NT2/D1 (cell line): ENCODE measurements at regions not wholly inside any gene's neighbourhood (a gene's known extent, or its start where the extent isn't known, plus 50 kb on each side); places are given as distances from the start of the nearest gene placed in this dataset.

ENCODE experiments used
- DNase-seq: peaks from one replicate; pipeline ENCODE4 v3.0.0-alpha.2; 2011; ENCODE audit warnings: low read depth, low spot score
- H3K27me3 ChIP-seq: 2 replicates; pipeline ENCODE4 v1.6.0; 2011; ENCODE audit warnings: mild to moderate bottlenecking; ENCODE audit not compliant: insufficient read length, insufficient read depth
- H3K36me3 ChIP-seq: 2 replicates; pipeline ENCODE4 v1.6.1; 2011; ENCODE audit warnings: mild to moderate bottlenecking, low read length, mixed read lengths; ENCODE audit not compliant: insufficient read depth, insufficient read length
- H3K4me1 ChIP-seq: 2 replicates; pipeline ENCODE4 v1.5.1; 2011; ENCODE audit not compliant: insufficient read depth, insufficient read length
- H3K4me3 ChIP-seq: 2 replicates; pipeline ENCODE4 v1.5.1; 2011; ENCODE audit warnings: low read depth; ENCODE audit not compliant: insufficient read length
- H3K9ac ChIP-seq: 2 replicates; pipeline ENCODE4 v1.6.0; 2011; ENCODE audit warnings: low read depth; ENCODE audit not compliant: insufficient read length
- H3K9me3 ChIP-seq: 2 replicates; pipeline ENCODE4 v1.5.1; 2011; ENCODE audit warnings: mild to moderate bottlenecking, low read length; ENCODE audit not compliant: insufficient read depth
- SUZ12 ChIP-seq: IDR thresholded peaks from 2 replicates; pipeline ENCODE4 v1.6.1; 2011; ENCODE audit not compliant: insufficient read length, insufficient read depth; ENCODE audit errors: extremely low read depth
- YY1 ChIP-seq: IDR thresholded peaks from 2 replicates; pipeline ENCODE4 v1.6.1; 2011; ENCODE audit not compliant: insufficient read length, insufficient read depth
- ZNF274 ChIP-seq: IDR thresholded peaks from 2 replicates; pipeline ENCODE4 v1.6.1; 2011; ENCODE audit warnings: mild to moderate bottlenecking, low read depth, low read length

DNA sequence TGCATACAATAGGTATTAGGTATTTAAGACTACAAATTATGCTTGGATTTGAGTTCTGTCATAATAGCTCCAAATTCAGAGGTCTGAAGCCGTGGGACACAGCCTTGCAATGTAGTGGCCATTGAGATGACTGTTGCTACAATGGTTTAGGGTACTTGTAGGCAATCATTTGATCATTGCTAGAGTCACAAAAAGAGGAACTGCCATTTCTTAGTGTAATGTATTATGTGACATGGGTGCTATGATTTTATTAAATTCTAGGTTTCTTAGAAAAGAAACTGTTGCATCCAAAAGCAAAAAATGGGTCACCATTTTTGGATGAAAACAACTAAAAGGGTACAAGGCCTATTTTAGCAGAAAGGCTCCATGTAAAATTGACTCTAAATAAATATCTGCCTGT, 129.9 kb upstream of the ZNF644 start:
- H3K9me3 ChIP-seq = no peaks in the 10 kb centered on the region
- no peaks in the 10 kb centered on the region for H3K36me3 ChIP-seq
- H3K4me3 ChIP-seq = no peak overlapping the region
- TF ChIP-seq ZNF274 (no peak), YY1 (no peak), SUZ12 (no peak)
- DNase-seq = no peak
- no peaks in the 10 kb centered on the region for H3K4me1 ChIP-seq
- no peak overlapping the region for H3K9ac ChIP-seq
- no peaks in the 10 kb centered on the region for H3K27me3 ChIP-seq

DNA sequence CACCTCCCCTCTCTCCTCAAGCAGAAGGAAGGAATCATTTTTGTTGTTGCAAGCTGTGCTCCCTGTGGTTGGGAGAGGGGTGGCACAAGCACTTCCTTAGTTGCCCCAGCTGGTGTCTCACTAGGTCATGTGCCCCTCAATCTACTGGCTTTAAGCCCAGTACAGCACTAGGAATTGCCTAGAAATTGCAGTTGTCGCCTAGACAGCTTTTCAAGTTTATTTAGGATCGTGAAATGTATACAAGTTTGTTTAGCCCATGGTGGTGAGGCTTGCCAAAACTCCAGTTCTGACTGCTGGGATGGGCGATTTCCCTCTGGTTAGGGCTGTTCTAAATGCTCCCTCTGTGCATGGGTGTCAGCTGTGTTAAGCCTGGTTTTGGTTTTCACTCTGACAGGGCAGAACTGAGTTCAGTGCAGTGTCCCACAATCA, 126.8 kb upstream of the ZNF644 start:
- Histone ChIP-seq H3K9me3 (no peaks in the 10 kb centered on the region), H3K36me3 (no peaks in the 10 kb centered on the region), H3K27me3 (no peaks in the 10 kb centered on the region), H3K4me1 (no peaks in the 10 kb centered on the region), H3K4me3 (no peak overlapping the region), H3K9ac (no peak overlapping the region)
- TF ChIP-seq SUZ12 (no peak), YY1 (no peak), ZNF274 (no peak)
- no peak for DNase-seq

DNA sequence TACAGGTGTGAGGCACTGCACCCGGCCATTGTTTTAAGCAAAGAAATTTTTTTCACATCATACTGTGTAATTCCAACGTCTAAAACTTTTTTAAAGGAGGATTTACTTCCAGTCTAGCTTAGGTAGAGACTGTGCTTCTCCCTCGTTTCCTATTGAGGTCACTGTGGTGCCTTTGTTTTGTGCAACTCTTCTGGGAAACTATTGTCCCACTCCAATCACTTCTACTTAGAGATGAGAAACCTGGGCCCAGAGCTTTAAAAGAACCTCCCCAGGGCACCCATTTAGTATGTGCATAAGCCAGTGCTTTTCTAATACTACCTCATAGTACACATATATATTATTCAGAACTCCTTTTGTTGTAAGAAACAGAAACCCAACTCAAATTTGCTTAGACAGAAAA, 120.0 kb upstream of the ZNF644 start:
- H3K4me3 ChIP-seq = no peak overlapping the region
- no peak overlapping the region for H3K9ac ChIP-seq
- H3K27me3 ChIP-seq = no peaks in the 10 kb centered on the region
- H3K4me1 ChIP-seq = no peaks in the 10 kb centered on the region
- no peaks in the 10 kb centered on the region for H3K36me3 ChIP-seq
- no peak for TF ChIP-seq ZNF274
- no peak for TF ChIP-seq YY1
- no peak for TF ChIP-seq SUZ12
- DNase-seq = no peak
- H3K9me3 ChIP-seq = no peaks in the 10 kb centered on the region

DNA sequence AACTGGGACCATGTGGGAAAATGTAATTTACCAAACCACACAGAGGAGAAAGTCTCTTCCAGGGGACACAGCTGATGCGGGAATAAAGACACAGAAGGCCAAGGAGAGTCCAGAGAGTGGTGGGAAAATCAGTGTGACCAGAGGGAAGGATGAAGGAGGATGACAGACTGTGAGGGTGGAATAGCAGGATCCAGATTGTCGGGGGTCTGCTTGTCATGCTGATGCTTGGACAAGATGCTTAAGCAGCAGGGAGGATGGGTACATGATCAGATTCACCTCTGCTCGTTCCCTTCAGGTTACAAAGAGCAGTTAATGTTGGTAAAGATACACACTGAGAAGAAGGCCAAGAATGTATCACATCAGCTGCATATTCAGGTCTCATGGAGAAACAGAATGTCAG, 117.1 kb upstream of the ZNF644 start:
- Histone ChIP-seq H3K9ac (no peak overlapping the region), H3K4me3 (no peak overlapping the region), H3K27me3 (no peaks in the 10 kb centered on the region), H3K9me3 (no peaks in the 10 kb centered on the region), H3K4me1 (no peaks in the 10 kb centered on the region), H3K36me3 (no peaks in the 10 kb centered on the region)
- no peak for DNase-seq
- TF ChIP-seq SUZ12 = no peak
- no peak for TF ChIP-seq YY1
- TF ChIP-seq ZNF274 = no peak

DNA sequence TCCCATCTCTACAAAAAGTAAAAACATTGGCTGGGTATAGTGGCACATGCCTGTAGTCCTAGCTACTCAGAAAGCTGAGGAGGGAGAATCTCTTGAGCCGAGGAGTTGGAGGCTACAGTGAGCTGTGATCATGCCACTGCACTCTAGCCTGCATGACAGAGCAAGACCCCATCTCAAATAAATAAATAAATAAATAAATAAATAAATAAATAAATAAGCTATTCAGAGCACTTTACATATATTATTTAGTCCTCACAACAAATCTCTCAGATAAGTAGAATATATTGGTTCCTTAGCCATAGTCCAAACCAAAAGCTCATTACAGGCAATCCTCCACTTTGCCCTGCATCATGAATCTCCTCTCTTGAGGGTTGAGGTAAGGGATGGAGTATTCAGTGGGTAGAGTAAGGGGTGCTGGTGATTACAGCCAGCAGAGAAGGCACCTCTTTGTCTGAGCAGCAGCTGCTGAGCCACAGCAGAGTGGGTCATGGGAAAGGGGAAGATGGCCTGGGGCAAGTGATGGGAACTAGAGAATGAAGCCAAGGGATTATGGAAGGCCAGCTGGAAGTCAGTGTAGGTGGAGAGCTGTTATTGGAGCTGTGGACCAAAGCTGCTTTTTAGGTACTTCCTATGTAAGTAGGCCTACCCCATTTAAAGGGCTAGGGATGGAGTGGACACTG, 115.5 kb upstream of the ZNF644 start:
- H3K27me3 ChIP-seq = no peaks in the 10 kb centered on the region
- DNase-seq = no peak
- H3K36me3 ChIP-seq = no peaks in the 10 kb centered on the region
- H3K9me3 ChIP-seq = no peaks in the 10 kb centered on the region
- H3K4me3 ChIP-seq = no peak overlapping the region
- no peaks in the 10 kb centered on the region for H3K4me1 ChIP-seq
- H3K9ac ChIP-seq = no peak overlapping the region
- no peak for TF ChIP-seq ZNF274
- TF ChIP-seq YY1 = no peak
- no peak for TF ChIP-seq SUZ12

DNA sequence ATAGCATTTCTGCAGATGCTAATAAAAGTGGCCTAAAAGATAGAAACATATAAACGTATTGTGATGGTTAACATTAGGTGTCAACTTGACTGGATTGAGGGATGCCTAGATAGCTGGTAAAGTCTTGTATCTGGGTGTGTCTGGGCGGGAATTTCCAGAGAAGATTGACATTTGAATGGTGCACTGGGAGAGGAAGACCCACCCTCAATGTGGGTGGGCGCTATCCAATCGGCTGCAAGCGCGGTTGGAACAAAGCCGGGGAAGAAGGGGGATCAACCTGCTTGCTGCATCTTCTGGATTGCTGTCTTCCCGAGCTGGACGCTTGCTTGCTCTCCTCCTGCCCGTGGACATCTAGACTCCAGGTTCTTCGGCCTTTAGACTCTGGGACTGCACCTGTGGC, 114.0 kb upstream of the ZNF644 start:
- no peaks in the 10 kb centered on the region for H3K4me1 ChIP-seq
- no peak overlapping the region for H3K9ac ChIP-seq
- no peaks in the 10 kb centered on the region for H3K27me3 ChIP-seq
- H3K4me3 ChIP-seq = no peak overlapping the region
- TF ChIP-seq YY1 (no peak), ZNF274 (no peak)
- H3K9me3 ChIP-seq = no peaks in the 10 kb centered on the region
- DNase-seq = no peak
- H3K36me3 ChIP-seq = no peaks in the 10 kb centered on the region

DNA sequence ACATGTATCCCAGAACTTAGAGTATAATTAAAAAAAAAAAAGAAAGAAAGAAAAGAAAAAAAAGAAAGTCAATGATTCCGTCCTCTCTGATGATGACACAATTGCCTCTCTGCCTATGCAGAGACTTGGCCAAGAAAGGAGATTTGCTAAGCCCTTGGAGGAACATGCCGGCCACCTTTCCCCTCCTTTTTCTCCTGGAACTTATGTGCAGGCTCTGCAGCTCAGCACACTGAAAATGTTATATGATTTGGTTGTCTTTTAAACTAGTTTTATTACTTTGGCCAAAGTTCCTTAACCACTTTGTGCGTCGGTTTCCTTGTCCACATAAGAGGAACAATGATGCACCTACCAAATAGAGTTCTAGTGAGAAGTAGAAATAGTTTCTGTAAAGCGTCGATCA, 111.4 kb upstream of the ZNF644 start:
- TF ChIP-seq YY1 (no peak), ZNF274 (no peak), SUZ12 (no peak)
- Histone ChIP-seq H3K4me3 (no peak overlapping the region), H3K27me3 (no peaks in the 10 kb centered on the region), H3K9me3 (no peaks in the 10 kb centered on the region), H3K4me1 (no peaks in the 10 kb centered on the region), H3K36me3 (no peaks in the 10 kb centered on the region), H3K9ac (no peak overlapping the region)
- no peak for DNase-seq
